SK-N-SH treated with all-trans-retinoic acid at 6 μM for 48 hours (cell line): ENCODE measurements at regions not wholly inside any gene's neighbourhood (a gene's known extent, or its start where the extent isn't known, plus 50 kb on each side); places are given as distances from the start of the nearest gene placed in this dataset.

Experiments used
- BACH2 ChIP-seq: fragments of 250-450 bp; sonication (Bioruptor Pico); IDR thresholded peaks from 2 replicates; pipeline ENCODE4 v1.9.0; 2021; ENCODE audit warnings: mild to moderate bottlenecking, borderline replicate concordance
- CREB5 ChIP-seq: fragments of 250-450 bp; sonication (Bioruptor Pico); IDR thresholded peaks from 2 replicates; pipeline ENCODE4 v1.5.1; 2020; ENCODE audit warnings: low read depth, mild to moderate bottlenecking, moderate library complexity
- CSDC2 ChIP-seq: fragments of 250-450 bp; sonication (Bioruptor Pico); IDR thresholded peaks from 2 replicates; pipeline ENCODE4 v1.5.0; 2020; ENCODE audit warnings: mild to moderate bottlenecking, moderate library complexity
- ESRRG ChIP-seq: fragments of 250-450 bp; sonication (Bioruptor Pico); IDR thresholded peaks from 2 replicates; pipeline ENCODE4 v1.6.1; 2021; ENCODE audit warnings: mild to moderate bottlenecking
- PATZ1 ChIP-seq: fragments of 250-450 bp; sonication (Bioruptor Pico); IDR thresholded peaks from 2 replicates; pipeline ENCODE4 v1.8.0; 2020; ENCODE audit warnings: mild to moderate bottlenecking, moderate library complexity, borderline replicate concordance
- RARB ChIP-seq: fragments of 250-450 bp; sonication (Bioruptor Pico); IDR thresholded peaks from 2 replicates; pipeline ENCODE4 v1.8.0; 2021; ENCODE audit warnings: mild to moderate bottlenecking, moderate library complexity
- SNAI2 ChIP-seq: fragments of 250-450 bp; sonication (Bioruptor Pico); IDR thresholded peaks from 2 replicates; pipeline ENCODE4 v1.5.0; 2020; ENCODE audit warnings: mild to moderate bottlenecking, moderate library complexity
- TCF4 ChIP-seq: fragments of 250-450 bp; sonication (Bioruptor Pico); IDR thresholded peaks from 2 replicates; pipeline ENCODE4 v1.8.0; 2021; ENCODE audit warnings: mild to moderate bottlenecking, moderate library complexity, borderline replicate concordance
- TOX ChIP-seq: fragments of 250-450 bp; sonication (Bioruptor Pico); IDR thresholded peaks from 2 replicates; pipeline ENCODE4 v1.8.0; 2021; ENCODE audit warnings: mild to moderate bottlenecking, moderate library complexity, borderline replicate concordance
- TSHZ2 ChIP-seq: fragments of 250-450 bp; sonication (Bioruptor Pico); IDR thresholded peaks from 2 replicates; pipeline ENCODE4 v1.5.0; 2020; ENCODE audit warnings: mild to moderate bottlenecking, moderate library complexity
- ZNF70 ChIP-seq: fragments of 450-650 bp; formaldehyde crosslinking; IDR thresholded peaks from 2 replicates; pipeline ENCODE4 v1.5.0; 2020; ENCODE audit warnings: mild to moderate bottlenecking, moderate library complexity

- no peak for TF ChIP-seq RARB
- TF ChIP-seq BACH2 (CRISPR knock-in tag) = no peak
- TF ChIP-seq ESRRG (CRISPR knock-in tag) = no peak
- TF ChIP-seq PATZ1 (CRISPR knock-in tag) = no peak
- TF ChIP-seq TCF4 (CRISPR knock-in tag) = no peak
- TF ChIP-seq TOX (CRISPR knock-in tag) = no peak
- TF ChIP-seq TSHZ2 = no peak
- TF ChIP-seq CREB5 (CRISPR knock-in tag) = no peak
- TF ChIP-seq CSDC2 (CRISPR knock-in tag) = no peak
- TF ChIP-seq SNAI2 (CRISPR knock-in tag) = no peak
- TF ChIP-seq ZNF70 (CRISPR knock-in tag) = no peak
These were observed 173.0 kb upstream of the ADRA1B start for GRCh38 chr5:159743234-159743633.
